ENCODE measurements at regions not wholly inside any gene's neighbourhood (a gene's known extent, or its start where the extent isn't known, plus 50 kb on each side); places are given as distances from the start of the nearest gene placed in this dataset.

- no peak for TF ChIP-seq POLR2A (IDR thresholded peaks at IDR 0.05; ENCODE audit: low read depth, low read length)
- no peak for TF ChIP-seq TAF1 (IDR thresholded peaks at IDR 0.05; ENCODE audit: low read depth, low read length)
Observed at GRCh38 chr1:192038567-192038966, 119.7 kb upstream of the RGS18 start.

Data from GM12891 (cell line).